ENCODE measurements at regions not wholly inside any gene's neighbourhood (a gene's known extent, or its start where the extent isn't known, plus 50 kb on each side); places are given as distances from the start of the nearest gene placed in this dataset.

DNA sequence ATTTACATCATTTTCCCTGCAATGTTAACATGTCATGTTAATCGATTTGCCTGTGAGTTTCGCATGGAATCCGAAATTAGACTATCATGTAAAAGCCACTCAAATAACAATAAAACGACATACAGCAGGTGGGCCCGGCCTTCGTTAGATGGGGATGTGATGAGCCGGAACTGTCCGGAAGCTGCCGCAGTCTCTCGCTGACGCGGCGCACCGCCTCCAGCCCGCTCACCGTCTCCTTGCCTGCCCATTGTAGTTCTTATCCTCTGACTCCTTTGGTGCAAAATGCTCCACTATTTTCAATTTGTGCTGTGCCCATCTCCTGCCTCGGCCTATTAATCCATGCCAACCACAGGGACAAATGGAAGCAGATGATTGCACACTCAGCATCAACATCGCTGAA, 877.5 kb upstream of the TENM3 start:
- TF ChIP-seq, protein P1, sequence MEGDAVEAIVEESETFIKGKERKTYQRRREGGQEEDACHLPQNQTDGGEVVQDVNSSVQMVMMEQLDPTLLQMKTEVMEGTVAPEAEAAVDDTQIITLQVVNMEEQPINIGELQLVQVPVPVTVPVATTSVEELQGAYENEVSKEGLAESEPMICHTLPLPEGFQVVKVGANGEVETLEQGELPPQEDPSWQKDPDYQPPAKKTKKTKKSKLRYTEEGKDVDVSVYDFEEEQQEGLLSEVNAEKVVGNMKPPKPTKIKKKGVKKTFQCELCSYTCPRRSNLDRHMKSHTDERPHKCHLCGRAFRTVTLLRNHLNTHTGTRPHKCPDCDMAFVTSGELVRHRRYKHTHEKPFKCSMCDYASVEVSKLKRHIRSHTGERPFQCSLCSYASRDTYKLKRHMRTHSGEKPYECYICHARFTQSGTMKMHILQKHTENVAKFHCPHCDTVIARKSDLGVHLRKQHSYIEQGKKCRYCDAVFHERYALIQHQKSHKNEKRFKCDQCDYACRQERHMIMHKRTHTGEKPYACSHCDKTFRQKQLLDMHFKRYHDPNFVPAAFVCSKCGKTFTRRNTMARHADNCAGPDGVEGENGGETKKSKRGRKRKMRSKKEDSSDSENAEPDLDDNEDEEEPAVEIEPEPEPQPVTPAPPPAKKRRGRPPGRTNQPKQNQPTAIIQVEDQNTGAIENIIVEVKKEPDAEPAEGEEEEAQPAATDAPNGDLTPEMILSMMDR (IDR thresholded peaks at IDR 0.05) = no peak
- no peak for TF ChIP-seq POLR2A (IDR thresholded peaks at IDR 0.05; ENCODE audit: low read depth)

Data from esophagus muscularis mucosa (tissue), 3 donors.